Ecto neural progenitor cell (in vitro differentiated cells): ENCODE measurements at regions not wholly inside any gene's neighbourhood (a gene's known extent, or its start where the extent isn't known, plus 50 kb on each side); places are given as distances from the start of the nearest gene placed in this dataset.
"Not testable (repeated sequence)": the region's sequence is repeated elsewhere in the genome, so short reads cannot be mapped to it uniquely, and the experiment has no call there.

Experiments
- DNase-seq: peaks from one replicate; pipeline ENCODE4 v3.0.0-alpha.2; 2018; ENCODE audit warnings: low spot score

DNA sequence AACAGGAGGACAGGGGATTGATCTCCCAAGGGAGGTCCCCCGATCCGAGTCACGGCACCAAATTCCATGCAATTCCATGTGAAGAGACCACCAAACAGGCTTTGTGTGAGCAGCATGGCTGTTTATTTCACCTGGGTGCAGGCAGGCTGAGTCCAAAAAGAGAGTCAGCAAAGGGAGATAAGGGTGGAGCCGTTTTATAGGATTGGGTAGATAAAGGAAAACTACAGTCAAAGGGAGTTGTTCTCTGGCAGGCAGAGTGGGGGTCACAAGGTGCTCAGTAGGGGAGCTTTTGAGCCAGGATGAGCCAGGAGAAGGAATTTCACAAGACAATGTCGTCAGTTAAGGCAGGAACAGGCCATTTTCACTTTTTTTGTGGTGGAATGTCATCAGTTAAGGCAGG is 752.7 kb downstream of the GALC start:
- not testable (repeated sequence) for DNase-seq

DNA sequence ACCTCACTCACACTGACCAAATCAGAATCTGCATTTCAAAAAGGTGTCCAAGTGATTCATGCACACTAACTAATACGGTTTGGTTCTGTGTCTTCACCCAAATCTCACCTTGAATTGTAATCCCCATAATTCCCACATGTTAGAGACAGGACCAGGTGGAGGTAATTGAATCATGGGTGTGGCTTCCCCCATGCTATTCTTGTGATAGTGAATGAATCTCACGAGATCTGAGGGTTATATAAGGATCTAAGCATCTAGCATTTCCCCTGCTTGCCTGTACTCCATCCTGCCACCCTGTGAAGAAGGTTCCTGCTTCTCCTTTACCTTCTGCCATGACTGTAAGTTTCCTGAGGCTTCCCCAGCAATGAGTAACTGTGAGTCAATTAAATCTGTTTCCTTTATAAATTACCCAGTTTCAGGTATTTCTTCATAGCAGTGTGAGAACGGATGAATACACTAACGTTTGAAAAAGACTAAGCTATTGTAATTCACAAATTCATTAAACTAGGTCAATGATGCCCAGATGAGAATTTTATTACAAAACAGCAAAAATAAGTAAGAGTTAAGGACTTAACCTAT is 759.1 kb downstream of the GALC start:
- no peak for DNase-seq

DNA sequence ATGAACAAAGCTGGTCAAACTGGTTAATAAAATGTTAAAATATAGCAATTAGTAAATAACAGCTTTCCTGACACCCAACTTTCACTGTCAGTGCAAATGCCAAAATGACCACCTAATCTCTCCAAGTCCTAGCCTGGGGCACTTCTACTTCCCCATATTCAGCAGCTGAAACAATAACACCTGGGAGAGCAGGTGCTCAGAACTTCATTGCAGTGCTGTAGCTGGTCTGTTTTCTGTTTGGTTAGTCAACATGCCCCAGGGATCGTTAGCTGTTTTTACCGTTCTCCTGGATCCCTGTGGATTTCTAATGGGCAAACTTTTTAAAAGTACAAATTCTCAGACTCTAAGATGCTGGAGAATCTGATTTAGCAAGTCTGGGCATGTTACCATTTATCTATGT is 759.7 kb downstream of the GALC start:
- DNase-seq, result no peak

- no peak for DNase-seq
Measured at GRCh38 chr14:87231336-87232026, 761.5 kb downstream of the GALC start.

DNA sequence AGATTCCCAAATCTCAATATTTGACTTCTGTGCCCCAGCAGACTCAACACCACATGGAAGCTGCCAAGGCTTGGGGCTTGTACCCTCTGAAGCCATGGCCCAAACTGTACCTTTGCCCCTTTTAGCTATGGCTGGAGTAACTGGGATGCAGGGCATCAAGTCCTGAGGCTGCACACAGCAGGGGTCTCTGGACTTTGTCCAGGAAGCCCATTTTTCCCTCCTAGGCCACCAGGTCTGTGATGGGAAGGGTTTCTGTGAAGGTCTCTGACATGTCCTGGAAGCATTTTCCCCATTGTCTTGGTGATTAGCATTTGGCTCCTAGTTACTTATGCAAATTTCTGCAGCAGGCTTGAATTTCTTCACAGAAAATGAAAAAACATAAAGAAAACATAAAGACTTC is 762.3 kb downstream of the GALC start:
- DNase-seq, result no peak

DNA sequence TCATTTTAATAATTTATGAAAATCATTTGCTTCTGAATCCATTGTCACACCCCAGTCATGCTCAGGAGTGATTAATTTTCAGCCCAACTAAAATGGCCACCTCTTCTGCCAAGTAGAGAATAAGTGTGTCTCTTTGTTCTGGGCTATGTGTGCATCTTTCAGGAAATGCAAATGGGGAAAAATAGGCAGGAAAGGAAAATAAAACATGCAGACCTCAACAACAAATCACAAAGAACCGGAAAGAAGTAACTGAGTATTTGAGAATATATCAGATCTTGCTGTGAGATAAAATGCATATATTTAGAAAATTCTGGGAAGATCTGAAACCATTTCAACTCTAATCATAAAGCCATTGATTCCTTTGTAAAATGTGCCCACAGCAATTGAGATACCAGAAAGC is 763.9 kb downstream of the GALC start:
- DNase-seq, result no peak

DNA sequence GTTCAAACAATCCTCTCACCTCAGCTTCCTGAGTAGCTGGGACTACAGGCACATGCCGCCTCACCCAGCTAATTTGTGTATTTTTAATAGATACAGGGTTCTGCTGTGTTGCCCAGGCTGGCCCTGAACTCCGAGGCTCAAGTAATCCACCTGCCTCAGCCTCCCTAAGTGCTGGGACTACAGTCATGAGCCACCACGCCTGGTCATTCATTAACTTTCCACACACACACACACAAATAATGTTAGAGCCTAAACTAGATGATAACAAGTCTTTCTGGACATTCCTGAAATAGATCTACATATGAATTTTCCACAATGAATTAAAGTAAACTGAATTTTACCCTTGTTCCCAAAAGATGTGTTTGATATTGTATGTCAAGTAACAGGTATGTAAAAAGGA is 776.0 kb downstream of the GALC start:
- no peak for DNase-seq

DNA sequence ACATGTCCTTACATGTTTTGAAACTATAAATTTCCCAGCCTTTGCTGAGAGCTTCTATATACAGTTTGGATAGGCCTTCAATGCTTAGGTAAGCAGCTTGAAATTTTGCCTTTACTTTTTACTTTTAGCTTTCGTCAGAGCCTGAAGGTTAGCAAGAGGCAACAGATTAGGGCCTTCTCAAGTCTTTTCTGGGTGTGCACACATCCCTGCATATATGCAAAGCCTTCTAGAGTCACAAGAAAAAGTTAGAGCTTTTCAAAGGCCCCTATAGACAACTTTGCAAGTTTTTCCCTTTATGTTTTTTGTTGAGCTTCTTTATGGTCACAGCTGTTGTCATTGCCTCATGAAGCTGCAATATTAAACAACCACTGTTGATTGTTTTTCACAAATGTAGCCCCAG is 778.4 kb downstream of the GALC start:
- no peak for DNase-seq

- no peak for DNase-seq
Measured at GRCh38 chr14:87207756-87208155, 785.2 kb downstream of the GALC start.

DNA sequence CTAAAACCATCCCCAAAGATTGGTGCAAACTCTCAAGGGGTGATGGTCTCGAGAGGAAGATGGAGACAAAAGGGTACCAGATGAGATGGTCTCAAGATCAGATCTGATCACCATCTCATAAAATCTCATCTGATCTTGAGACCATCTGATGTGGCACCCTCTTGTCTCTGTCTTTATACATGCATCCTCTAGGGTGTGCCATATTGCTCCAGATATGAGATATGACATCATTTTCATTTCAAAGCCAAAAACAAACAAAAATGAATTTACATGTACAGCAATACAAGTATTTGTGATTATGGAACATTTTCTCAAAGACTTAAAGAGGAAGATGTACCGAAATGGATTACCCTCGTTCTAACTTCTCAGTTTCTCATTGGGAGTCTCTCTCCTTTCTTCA is 787.2 kb downstream of the GALC start:
- no peak for DNase-seq

DNA sequence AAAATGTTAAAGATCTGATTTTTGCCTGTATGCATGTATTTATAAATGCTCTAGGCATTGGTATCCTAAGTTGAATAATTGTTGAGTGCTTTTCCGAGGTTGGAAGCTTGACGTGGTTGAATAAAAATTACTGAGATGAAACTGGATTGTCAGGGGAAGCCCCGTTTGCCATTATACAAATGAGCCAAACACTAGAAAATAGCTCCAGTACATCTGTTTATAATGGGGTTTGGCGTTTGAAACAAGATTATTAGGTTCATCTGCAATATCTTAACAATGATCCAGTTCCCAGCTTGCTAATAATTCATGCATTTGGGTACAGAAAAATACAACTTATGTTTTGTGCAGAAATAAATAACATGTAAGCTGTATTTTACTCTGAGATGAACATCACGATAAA is 789.6 kb downstream of the GALC start:
- DNase-seq, result no peak

DNA sequence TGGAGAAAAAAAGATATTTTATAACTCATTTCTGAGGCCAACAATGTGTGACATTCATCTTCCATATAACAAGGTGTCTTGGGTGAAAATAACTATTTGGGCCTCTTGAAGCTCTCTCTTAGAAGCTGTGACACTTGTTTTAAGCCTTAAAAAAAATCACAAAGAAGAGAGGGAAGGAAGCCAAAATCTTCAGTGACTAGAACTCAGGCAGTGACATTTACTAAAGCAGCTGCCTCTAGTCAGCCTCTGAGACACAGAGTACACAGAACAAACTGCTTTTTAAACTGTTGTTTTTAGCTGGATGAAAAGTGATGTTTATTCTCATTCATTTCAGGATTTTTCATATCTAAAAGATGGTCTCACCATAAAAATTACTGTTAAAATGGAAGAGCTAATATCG is 793.6 kb downstream of the GALC start:
- no peak for DNase-seq

GRCh38 chr14:87196436-87196835 is 796.5 kb downstream of the GALC start:
- no peak for DNase-seq

DNA sequence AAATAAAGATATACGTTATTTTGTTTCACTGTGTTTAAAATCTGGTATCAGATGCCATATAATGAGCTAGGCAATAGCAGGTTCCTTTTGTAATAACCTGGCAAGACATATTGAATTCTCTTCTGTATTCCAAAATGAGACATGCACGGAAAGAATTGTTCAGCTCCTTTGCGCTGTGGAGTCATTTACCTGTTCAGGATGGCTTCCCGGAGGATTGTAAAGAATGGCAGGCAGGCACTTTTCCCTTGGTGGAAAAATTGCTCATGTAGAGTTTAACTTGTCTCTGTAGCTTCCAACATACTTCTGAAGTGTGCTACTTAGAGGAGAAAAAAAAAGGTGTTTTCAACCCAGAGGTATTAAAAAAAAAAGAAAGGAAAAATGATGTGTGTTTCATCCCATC is 805.2 kb downstream of the GALC start:
- DNase-seq, result no peak

DNA sequence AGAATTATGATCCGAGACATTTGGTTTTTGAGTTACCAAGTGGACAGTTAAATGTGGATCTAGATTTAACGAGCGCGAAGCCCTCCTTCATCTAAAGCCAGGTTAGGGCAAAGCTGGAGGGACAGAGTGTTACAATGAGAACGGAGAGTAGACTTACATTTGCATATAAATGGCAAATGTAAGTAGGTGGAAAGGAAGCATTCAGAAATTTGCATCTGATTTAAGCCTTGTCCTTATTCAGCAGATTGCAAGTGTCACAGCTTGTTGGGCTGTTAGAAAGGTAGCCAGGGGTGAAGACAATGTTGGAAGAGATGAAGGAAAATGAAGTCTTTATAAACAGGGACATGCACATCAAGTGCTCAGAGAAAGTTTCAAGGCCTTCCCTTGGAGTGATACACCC is 806.2 kb downstream of the GALC start:
- DNase-seq, result no peak

DNA sequence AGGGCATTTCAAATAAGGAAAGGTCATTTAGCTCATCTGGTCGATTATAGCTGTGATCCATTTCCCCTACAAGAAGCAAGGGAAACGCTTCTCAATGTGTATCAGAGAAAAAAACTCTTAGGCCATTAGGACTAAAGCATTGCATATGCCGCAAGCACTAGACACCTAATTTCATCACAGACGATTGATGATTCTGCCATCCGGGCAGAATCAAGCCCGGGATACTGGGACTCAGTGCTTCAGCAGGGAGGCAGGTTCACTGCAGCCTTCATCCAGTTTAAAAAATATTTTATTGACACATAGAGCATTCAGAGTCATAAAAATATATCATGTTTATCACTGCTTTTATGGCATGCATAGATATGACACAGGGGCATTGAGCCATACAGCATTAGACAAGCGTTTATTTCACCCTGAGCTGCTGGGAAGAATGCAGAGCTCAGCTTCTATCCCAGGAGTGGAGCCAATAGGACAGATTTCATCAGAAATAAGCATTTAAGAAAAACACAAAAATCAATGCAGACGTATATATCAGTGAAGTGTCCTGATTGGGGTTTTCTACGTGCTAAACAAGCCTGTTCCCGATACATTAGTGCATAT is 806.9 kb downstream of the GALC start:
- no peak for DNase-seq

- DNase-seq, result no peak
Measured at GRCh38 chr14:87184180-87184579, 808.8 kb downstream of the GALC start.

DNA sequence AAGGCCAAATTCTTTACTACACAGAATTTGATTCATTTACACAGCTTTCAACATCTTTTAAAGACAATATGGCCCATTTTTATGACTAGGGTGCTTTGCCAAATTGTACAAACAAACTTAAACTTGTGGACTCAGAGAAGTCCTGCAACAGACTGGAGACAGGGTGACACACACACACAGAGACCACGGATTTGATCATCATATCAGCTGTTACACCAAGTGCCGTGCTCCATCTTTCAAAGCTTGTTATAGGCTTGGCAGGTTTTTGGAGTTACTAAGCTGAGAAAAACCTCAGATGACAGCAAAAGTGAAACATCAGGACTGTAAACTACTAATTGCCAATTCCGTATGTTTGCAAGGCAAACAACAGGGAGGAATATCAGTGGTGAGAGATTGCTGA is 811.7 kb downstream of the GALC start:
- DNase-seq, result no peak

DNA sequence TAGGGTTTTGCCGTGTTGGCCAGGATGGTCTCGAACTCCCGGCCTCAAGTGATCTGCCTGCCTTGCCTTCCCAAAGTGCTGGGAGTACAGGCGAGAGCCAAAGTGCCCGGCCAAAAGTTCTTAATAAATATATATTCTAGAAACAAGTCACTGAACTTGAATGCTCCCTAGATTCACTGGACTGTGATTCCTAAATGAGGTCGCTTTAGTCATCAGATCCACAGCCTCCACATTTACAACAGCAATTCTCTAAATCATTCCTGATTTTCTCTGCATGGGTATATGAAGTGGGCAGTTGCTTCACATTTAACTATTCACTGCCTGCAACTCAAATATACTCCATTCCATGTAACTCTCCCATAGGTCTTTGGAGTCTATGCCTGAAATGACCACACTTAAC is 813.0 kb downstream of the GALC start:
- DNase-seq, result no peak

- DNase-seq, result no peak
Measured at GRCh38 chr14:87178277-87178676, 814.7 kb downstream of the GALC start.

- no peak for DNase-seq
Measured at GRCh38 chr14:87175175-87175574, 817.8 kb downstream of the GALC start.

- no peak for DNase-seq
Measured at GRCh38 chr14:87171141-87171540, 821.8 kb downstream of the GALC start.

- DNase-seq, result no peak
Measured at GRCh38 chr14:87170179-87170578, 822.8 kb downstream of the GALC start.

- no peak for DNase-seq
Measured at GRCh38 chr14:87169362-87169761, 823.6 kb downstream of the GALC start.
